Posterior vena cava (tissue), 2 donors: ENCODE measurements at regions not wholly inside any gene's neighbourhood (a gene's known extent, or its start where the extent isn't known, plus 50 kb on each side); places are given as distances from the start of the nearest gene placed in this dataset.
"Not testable (repeated sequence)": the region's sequence is repeated elsewhere in the genome, so short reads cannot be mapped to it uniquely, and the experiment has no call there.

Experiments used
- DNase-seq: peaks from one replicate; pipeline ENCODE4 v3.0.0-alpha.2; 2020; ENCODE audit warnings: low spot score
- intact Hi-C, 2 donors: fragments of 100-400 bp; cut with DNase I; formaldehyde crosslinking; loops; one replicate each; pipeline versions ENCODE4 v1.14.1 to v1.14.2; 2022 to 2023
- donor health status: DM: yes; HTN: yes; CAD: no.
- donor health status: DM: yes; HTN: yes; CAD: no.

DNA sequence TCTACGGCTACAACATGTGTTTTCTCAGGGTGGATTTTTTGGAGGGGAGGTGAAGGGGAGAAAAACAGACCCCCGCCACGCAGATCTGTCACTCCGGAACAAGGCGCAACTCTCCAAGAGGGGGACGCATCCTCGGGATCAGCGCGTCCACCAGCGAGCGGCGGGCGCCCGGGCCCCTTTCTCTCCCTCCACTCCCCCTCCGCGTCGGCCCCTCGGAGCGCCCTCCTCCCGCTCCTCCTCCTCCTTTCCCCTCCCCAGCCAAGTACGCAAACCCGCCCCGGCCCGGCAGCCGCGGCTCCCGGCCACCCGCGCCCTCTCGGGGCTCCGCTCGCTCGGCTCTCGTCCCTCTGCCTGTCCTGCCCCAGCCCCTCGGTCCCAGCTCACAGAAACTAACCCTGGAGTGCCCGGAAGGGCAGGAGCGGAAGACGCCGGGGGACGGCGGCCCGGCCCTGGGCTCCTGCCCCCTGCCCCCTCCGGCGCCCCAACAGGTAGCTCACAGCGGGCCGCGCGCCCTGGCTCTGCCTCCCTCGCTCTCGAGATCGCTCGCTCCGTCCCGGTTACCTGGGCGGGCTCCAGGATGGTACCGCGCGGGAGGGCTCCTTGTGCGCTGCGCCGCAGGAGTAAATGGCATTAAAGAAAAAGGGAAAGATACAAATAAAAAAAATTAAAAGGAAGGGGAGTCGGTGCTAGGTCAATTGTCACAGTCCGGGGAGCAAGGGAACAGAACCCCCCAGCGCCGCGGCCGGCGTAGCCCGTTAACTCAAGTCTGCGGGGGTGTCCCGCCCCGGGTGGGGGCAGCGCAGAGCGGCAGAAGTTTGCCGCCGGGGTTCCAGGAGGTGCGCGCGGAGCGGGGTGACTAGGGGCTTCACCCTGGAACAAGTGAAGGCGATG, 131.4 kb upstream of the C11orf58 start:
- peak; percentile 85 for DNase-seq
- intact Hi-C loops = loop anchor here in 1 of 2 donors (10.0 kb wide), 1 partner anchor 662 kb away; no protein-coding TSS in a partner anchor

GRCh38 chr11:16605894-16606783, 132.3 kb upstream of the C11orf58 start:
- intact Hi-C loops = loop anchor here (2.0 to 10.0 kb wide), 2 partner anchors 661 to 955 kb away; no protein-coding TSS in a partner anchor
- DNase-seq = peak; percentile 97

DNA sequence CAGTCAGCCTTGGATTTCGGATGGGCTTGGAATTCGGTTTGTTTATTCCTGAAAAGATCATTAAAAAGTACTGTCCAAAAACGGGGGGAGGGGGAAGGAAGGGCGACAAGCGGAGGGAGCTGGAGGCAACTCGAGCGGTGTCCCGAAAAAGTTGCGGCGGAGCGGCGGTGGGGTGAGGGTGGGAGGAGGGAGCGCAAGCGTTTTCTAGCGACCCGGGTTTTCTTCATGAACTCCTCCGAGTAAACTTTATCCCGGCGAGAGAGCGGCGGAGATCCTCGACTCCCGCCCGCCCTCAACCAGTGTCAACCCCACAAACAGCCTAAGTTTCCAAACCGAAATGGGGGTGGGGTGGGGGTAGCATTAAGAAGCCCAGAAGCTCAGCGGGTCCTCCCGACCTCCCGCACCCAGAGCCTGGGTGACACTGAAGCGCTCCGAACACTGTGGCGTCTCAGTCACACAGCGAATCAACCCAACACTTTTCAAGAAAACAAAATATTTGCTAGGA, 133.0 kb upstream of the C11orf58 start:
- DNase-seq = no peak
- intact Hi-C loops = loop anchor here (2.0 to 10.0 kb wide), 2 partner anchors 661 to 955 kb away; no protein-coding TSS in a partner anchor

DNA sequence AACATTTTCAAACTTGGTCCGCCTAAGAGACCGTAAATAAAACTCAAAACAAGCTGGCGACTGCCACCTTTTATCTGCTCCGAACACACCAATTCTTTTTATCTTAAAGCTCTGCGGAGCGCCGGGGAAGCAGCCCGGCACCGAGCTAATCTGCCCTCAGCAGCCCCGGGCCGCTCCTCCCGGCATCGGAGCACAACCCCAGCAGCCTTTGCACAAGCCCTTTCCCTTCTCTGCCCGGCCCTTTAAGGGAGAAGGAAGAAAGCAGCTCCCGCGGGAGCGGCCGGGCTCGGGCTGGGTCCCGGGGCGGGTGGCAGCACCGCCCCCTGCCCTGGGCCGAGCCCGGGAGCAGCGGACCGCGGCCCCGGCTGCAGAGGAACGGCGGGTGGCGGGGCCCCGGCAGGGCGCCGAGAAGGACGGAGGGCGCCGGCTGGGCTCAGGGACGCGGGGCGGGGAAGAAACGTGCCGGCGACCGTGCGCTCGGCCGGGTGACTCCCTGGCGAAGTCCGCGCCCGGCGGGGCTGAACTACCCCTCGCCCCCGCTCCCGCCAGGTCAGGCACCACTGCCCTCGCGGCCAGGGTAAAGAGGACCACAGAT, 133.6 kb upstream of the C11orf58 start:
- intact Hi-C loops = loop anchor here (2.0 to 10.0 kb wide), 2 partner anchors 660 to 954 kb away; no protein-coding TSS in a partner anchor
- DNase-seq = no peak

GRCh38 chr11:16603890-16604793, 134.3 kb upstream of the C11orf58 start:
- DNase-seq = peak; percentile 90
- intact Hi-C loops = loop anchor here (2.0 to 10.0 kb wide), 2 partner anchors 659 to 953 kb away; no protein-coding TSS in a partner anchor

GRCh38 chr11:16603245-16603644, 135.2 kb upstream of the C11orf58 start:
- intact Hi-C loops = loop anchor here in 1 of 2 donors (10.0 kb wide), 1 partner anchor 658 kb away; no protein-coding TSS in a partner anchor
- DNase-seq = no peak

DNA sequence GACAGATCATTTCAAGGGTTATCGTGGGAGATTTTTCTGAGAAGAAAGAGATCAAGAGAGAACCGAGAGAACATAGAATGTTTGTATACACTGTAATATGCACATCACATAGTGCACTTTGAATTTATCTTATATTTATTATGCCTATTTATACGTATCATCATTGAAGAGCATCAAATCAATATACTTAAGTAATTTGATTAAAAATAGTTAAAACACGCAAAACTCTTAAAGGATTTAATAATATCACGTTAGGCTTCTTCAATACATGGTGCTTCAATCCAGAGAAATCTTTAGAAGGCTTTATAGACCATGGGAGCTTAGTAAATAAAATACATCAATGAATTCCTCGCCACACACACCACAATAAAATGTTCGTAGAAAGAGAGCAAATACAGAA, 139.5 kb upstream of the C11orf58 start:
- intact Hi-C loops = no loop called here
- DNase-seq = no peak

DNA sequence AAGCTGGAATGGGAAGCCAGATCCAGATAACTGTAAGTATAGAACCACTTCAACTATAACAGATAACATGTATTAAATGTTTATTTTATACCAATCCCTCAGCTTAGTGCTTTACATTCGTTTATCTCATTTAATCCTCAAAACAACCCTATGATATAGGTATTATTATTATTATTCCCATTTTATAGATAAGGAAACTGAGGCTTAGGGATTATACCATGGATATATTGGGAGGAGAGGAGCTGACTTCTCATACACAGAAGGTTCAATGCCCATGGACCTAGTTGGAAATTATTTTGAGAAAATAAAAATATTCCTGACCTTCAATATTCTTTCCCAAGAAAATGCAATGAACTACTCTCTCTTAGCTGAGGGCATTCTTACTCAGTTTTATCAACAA, 140.4 kb upstream of the C11orf58 start:
- intact Hi-C loops = no loop called here
- no peak for DNase-seq

- intact Hi-C loops = no loop called here
Measured at GRCh38 chr11:16596231-16596630, 142.2 kb upstream of the C11orf58 start.

DNA sequence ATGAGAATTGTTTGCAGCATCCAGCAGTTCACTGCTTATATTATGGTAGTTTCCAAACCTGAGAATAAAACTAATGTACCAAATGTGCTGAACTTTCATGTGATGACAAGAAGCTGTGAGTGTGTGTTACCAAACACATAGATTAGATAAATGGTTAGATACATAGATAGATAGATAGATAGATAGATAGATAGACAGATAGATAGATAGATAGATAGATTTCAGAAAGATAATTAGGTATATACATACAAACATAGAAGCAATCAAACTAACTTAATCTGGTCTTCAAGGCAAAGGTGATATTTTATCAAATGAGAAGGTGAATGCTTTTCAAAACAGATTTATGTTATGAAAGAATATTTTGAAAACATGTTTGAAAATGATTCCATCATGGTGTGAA, 147.3 kb upstream of the C11orf58 start:
- intact Hi-C loops = no loop called here
- DNase-seq = no peak

More at GRCh38 chr11:16596231-16596630, 142.2 kb upstream of the C11orf58 start:
- DNase-seq = no peak

GRCh38 chr11:16587670-16588069, 150.8 kb upstream of the C11orf58 start:
- no peak for DNase-seq
- intact Hi-C loops = no loop called here

- intact Hi-C loops = no loop called here
- peak; percentile 53 for DNase-seq
Measured at GRCh38 chr11:16584569-16584968, 153.9 kb upstream of the C11orf58 start.

DNA sequence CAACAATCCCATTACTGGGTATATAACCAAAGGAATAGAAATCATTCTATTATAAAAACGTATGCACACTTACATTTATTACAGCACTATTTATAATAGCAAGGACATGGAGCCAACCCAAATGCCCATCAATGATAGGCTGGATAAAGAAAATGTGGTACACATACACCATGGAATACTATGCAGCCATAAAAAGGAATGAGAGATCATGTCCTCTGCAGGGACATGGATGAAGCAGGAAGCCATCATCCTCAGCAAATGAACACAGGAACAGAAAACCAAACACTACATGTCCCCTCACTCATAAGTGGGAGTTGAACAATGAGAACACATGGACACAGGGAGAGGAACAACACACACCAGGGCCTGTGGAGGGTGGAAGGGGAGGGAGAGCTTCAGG, 157.4 kb upstream of the C11orf58 start:
- intact Hi-C loops = not testable (repeated sequence)

DNA sequence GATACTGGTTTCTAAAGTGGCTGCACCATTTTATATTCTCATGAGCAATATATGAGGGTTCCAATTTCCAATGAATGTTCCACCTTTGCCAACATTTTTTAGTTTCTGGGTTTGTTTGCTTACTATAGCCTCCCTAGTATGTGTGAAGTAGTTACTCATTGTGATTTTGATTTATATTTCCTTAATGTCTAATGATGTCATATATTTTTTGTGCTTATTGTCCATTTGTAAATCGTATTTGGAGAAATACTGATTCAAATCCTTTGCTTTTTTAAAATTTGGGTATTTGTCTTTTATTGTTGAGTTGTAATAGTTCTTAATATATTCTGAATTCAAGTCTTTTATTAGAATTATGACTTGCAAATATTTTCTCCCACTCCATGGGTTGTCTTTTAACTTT, 161.0 kb upstream of the C11orf58 start:
- no peak for DNase-seq
- intact Hi-C loops = no loop called here

More for the DNA sequence above, 157.4 kb upstream of the C11orf58 start:
- DNase-seq = not testable (repeated sequence)

DNA sequence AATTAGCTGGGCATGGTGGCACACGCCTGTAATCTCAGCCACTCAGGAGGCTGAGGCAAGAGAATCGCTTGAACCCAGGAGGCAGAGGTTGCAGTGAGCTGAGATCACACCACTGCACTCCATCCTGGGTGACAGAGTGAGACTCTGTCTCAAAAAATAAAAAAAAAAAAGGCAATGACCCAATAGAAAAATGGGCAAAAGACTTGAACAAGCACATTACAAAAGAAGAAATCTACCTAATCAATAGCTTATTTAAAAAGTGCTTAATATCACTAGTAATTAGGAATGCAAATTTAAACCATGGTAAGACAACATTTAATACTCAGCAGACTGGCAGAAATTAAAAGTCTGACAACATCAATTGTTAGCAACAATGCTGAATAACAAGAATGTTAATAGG, 163.6 kb upstream of the C11orf58 start:
- intact Hi-C loops, DNase-seq: not testable (repeated sequence)

DNA sequence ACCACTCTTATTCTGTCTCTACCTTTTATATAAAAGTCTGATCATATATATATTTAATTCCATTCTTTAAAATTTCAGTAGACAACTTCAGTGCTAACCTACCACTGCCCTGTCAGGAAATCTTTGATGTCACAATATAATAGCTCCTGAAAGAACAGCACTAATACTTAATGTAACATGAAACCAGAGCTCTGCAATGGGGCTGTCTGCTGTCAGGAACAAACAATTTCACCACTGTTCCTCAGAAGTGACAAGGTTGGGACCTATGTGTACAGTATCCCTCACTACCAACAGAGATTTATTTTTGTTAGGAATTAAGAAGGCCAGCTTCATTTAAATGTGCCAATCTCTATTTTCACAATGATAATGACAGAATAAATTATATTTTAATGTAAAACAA, 165.5 kb upstream of the C11orf58 start:
- intact Hi-C loops = no loop called here

DNA sequence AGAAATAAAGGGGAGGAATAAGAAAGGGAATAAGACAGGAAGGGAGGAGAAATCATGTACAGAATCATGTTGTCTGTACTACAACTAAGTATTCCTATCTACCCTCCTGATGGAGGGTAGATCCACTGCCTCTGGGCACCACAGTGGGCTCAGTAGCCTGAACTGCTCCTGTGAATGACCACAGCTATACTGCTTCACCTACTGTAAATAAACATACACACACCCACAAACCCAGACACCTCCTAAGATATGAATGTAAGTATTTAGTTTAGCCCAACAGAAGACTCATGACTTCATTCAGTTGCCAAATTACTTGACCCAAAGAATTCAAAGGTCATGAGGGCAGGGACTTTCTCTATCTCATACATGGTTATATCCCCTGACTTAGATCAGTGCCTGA, 177.3 kb upstream of the C11orf58 start:
- intact Hi-C loops = no loop called here
- no peak for DNase-seq

More for the DNA sequence above, 165.5 kb upstream of the C11orf58 start:
- DNase-seq = no peak

DNA sequence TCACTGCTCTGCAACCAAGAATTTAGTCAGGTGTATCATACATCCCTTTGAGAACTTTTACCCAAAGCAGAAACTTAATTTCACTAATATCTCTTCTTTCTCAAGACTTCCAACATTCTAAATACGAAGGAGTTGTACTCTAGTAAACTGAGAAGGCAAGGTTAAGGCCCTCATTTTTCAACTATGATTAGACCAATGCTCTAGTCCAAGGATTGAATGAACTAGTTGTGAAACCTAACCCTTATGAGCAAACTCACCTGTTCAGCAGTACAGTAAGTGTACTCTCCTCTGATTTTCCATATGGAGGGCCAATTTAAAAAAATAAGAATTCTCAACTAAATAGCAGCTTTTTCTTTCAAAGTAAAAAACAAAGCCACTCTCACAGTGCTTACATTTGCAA, 180.0 kb upstream of the C11orf58 start:
- no peak for DNase-seq
- intact Hi-C loops = no loop called here
